ENCODE measurements at regions not wholly inside any gene's neighbourhood (a gene's known extent, or its start where the extent isn't known, plus 50 kb on each side); places are given as distances from the start of the nearest gene placed in this dataset.

DNA sequence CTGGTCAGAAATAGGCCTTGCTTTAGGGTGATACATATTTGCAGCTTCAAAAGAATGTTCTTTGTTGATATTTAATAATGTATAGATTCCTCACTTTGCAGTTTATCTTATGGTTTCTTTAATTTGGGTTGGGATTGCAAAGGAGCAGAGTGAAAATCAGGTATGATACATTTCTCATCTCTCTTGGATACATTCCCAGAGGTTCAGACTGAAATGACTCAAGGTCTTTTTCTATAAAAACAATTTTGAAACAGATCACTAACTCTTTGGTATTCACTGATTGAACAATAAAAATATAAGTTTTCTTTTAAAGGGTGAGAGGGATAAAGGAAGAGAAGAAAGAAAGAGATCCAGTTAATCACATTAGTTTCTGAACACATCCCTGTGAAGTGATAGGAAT lies 606.5 kb upstream of the CAMK1G start:
- TF ChIP-seq, protein P1, sequence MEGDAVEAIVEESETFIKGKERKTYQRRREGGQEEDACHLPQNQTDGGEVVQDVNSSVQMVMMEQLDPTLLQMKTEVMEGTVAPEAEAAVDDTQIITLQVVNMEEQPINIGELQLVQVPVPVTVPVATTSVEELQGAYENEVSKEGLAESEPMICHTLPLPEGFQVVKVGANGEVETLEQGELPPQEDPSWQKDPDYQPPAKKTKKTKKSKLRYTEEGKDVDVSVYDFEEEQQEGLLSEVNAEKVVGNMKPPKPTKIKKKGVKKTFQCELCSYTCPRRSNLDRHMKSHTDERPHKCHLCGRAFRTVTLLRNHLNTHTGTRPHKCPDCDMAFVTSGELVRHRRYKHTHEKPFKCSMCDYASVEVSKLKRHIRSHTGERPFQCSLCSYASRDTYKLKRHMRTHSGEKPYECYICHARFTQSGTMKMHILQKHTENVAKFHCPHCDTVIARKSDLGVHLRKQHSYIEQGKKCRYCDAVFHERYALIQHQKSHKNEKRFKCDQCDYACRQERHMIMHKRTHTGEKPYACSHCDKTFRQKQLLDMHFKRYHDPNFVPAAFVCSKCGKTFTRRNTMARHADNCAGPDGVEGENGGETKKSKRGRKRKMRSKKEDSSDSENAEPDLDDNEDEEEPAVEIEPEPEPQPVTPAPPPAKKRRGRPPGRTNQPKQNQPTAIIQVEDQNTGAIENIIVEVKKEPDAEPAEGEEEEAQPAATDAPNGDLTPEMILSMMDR (IDR thresholded peaks at IDR 0.05; ENCODE audit: insufficient read depth, low read depth, low read length): no peak
- no peak for TF ChIP-seq EZH2 (IDR thresholded peaks at IDR 0.05; ENCODE audit: insufficient read depth, low read length)
